PC-3 (cell line): ENCODE measurements at regions not wholly inside any gene's neighbourhood (a gene's known extent, or its start where the extent isn't known, plus 50 kb on each side); places are given as distances from the start of the nearest gene placed in this dataset.

Experiments used
- ATAC-seq: fragments of 200-7000 bp; cut with Tn5 transposase; 2 replicates; pipeline ENCODE4 v1.9.1; 2020; ENCODE audit warnings: mild to moderate bottlenecking, moderate library complexity
- BruUV-seq: library from RNA; stranded (reverse); fragments of 400-500 nt; replicated peaks from 2 replicates; lab custom pipeline; 2021; lab: Mats Ljungman, UMichigan
- CTCF ChIA-PET: fragments of 300-600 bp; sonication (Branson Sonifier 250); formaldehyde crosslinking; loops from one replicate; lab custom pipeline; 2022; ENCODE audit warnings: antibody characterized with exemption; lab: Charles Lee
- POLR2A ChIA-PET: fragments of 300-600 bp; sonication (Branson Sonifier 250); formaldehyde crosslinking; loops from one replicate; lab custom pipeline; 2022; ENCODE audit warnings: antibody characterized with exemption; ENCODE audit not compliant: unreplicated experiment; lab: Charles Lee
- DNase-seq: peaks from one replicate; pipeline ENCODE4 v3.0.0-alpha.2; 2015
- H2AFZ ChIP-seq: fragments of 300-600 bp; sonication (generic); 2 replicates; pipeline ENCODE4 v1.6.0; 2016; ENCODE audit warnings: antibody characterized with exemption, low read length
- H3F3A ChIP-seq: fragments of 300-600 bp; sonication (generic); one replicate; pipeline ENCODE4 v1.6.0; 2017; ENCODE audit warnings: antibody characterized with exemption, low read length, control low read depth, mild to moderate bottlenecking; ENCODE audit not compliant: unreplicated experiment
- H3K27ac ChIP-seq: fragments of 300-600 bp; sonication (generic); 2 replicates; pipeline ENCODE4 v1.5.1; 2016; ENCODE audit warnings: mild to moderate bottlenecking, low read length
- H3K27me3 ChIP-seq: fragments of 300-600 bp; sonication (generic); 2 replicates; pipeline ENCODE4 v1.6.1; 2016; ENCODE audit warnings: low read length, mixed read lengths
- H3K36me3 ChIP-seq: fragments of 300-600 bp; sonication (generic); 2 replicates; pipeline ENCODE4 v1.6.1; 2016; ENCODE audit warnings: low read depth, mixed run types, low read length, mixed read lengths
- H3K4me1 ChIP-seq: fragments of 300-600 bp; sonication (generic); 2 replicates; pipeline ENCODE4 v1.5.1; 2016; ENCODE audit warnings: low read length; ENCODE audit not compliant: insufficient read depth
- H3K4me2 ChIP-seq: fragments of 300-600 bp; sonication (generic); 2 replicates; pipeline ENCODE4 v1.6.0; 2016; ENCODE audit warnings: low read length
- H3K4me3 ChIP-seq: fragments of 300-600 bp; sonication (generic); 2 replicates; pipeline ENCODE4 v1.5.1; 2016; ENCODE audit warnings: mild to moderate bottlenecking, low read length, mixed read lengths
- H3K79me2 ChIP-seq: fragments of 300-600 bp; sonication (generic); 2 replicates; pipeline ENCODE4 v1.6.1; 2017; ENCODE audit warnings: low read length, mixed read lengths
- H3K9ac ChIP-seq: fragments of 300-600 bp; sonication (generic); 2 replicates; pipeline ENCODE4 v1.6.0; 2016; ENCODE audit warnings: mild to moderate bottlenecking, low read length
- H3K9me2 ChIP-seq: fragments of 300-600 bp; sonication (generic); replicated peaks from 2 replicates; pipeline ENCODE4 v1.6.1; 2016; ENCODE audit warnings: mixed run types, low read length, mixed read lengths
- H3K9me3 ChIP-seq: fragments of 300-600 bp; sonication (generic); 2 replicates; pipeline ENCODE4 v1.6.1; 2016; ENCODE audit warnings: low read length, mixed read lengths
- H4K20me1 ChIP-seq: fragments of 300-600 bp; sonication (generic); 2 replicates; pipeline ENCODE4 v1.6.1; 2016; ENCODE audit warnings: low read length, mixed read lengths
- CTCF ChIP-seq: fragments of 300-600 bp; sonication (generic); conservative IDR thresholded peaks from 2 replicates; pipeline ENCODE4 v1.5.1; 2017; ENCODE audit warnings: antibody characterized with exemption, low read depth, mild to moderate bottlenecking, low read length
- EZH2 ChIP-seq: fragments of 300-600 bp; sonication (generic); IDR thresholded peaks from one replicate; pipeline ENCODE4 v1.6.1; 2017; ENCODE audit warnings: antibody characterized with exemption, mild to moderate bottlenecking, low read length; ENCODE audit not compliant: unreplicated experiment
- EZH2phosphoT487 ChIP-seq: fragments of 300-600 bp; sonication (generic); IDR thresholded peaks from 2 replicates; pipeline ENCODE4 v1.6.1; 2018; ENCODE audit warnings: mild to moderate bottlenecking, antibody characterized with exemption, low read length, borderline replicate concordance
- intact Hi-C: fragments of 100-400 bp; cut with micrococcal nuclease; formaldehyde crosslinking; loops from 2 replicates; pipeline ENCODE4 v1.9.0; 2023

GRCh38 chr9:16335788-16336580 is 534.5 kb downstream of the BNC2 start:
- H3K79me2 ChIP-seq = no peaks in the 10 kb centered on the region
- H3K9ac ChIP-seq = peak overlapping the region; percentile 93
- no peaks in the 10 kb centered on the region for H3K27me3 ChIP-seq
- no peak overlapping the region for H3K4me3 ChIP-seq
- TF ChIP-seq EZH2 (no peak), CTCF (no peak), EZH2phosphoT487 (no peak)
- no peaks in the 10 kb centered on the region for H3K9me2 ChIP-seq
- CTCF ChIA-PET = interaction anchor here (0.7 kb wide), 1 partner anchor 45 kb away, joined by 3 read pairs; no protein-coding TSS in a partner anchor
- no peaks in the 10 kb centered on the region for H3K9me3 ChIP-seq
- peak; percentile 57 for ATAC-seq
- H4K20me1 ChIP-seq = no peaks in the 10 kb centered on the region
- POLR2A ChIA-PET = no interaction called here
- no peaks in the 10 kb centered on the region for H3K36me3 ChIP-seq
- peak overlapping the region; percentile 100 for H3K27ac ChIP-seq
- no peak overlapping the region for H2AFZ ChIP-seq
- H3K4me1 ChIP-seq = peaks cover 36% of the 10 kb centered on the region
- intact Hi-C loops = loop anchor here (2.0 kb wide), 1 partner anchor 69 kb away; no protein-coding TSS in a partner anchor
- peak; percentile 95 for DNase-seq
- peak overlapping the region; percentile 62 for H3K4me2 ChIP-seq
- BruUV-seq = no TSS peak
- peaks cover 5% of the 10 kb centered on the region for H3F3A ChIP-seq

- Histone ChIP-seq H3K79me2 (no peaks in the 10 kb centered on the region), H3K4me3 (no peak overlapping the region), H3K9ac (peak overlapping the region; percentile 93), H2AFZ (no peak overlapping the region), H3K4me2 (peak overlapping the region; percentile 23; the same call in 1 of the 2 replicates), H3K27me3 (no peaks in the 10 kb centered on the region), H3K9me2 (no peaks in the 10 kb centered on the region), H4K20me1 (no peaks in the 10 kb centered on the region), H3K27ac (peak overlapping the region; percentile 100), H3K4me1 (peaks cover 41% of the 10 kb centered on the region), H3K36me3 (no peaks in the 10 kb centered on the region), H3F3A (peaks cover 5% of the 10 kb centered on the region), H3K9me3 (no peaks in the 10 kb centered on the region)
- TF ChIP-seq EZH2phosphoT487 (no peak), CTCF (no peak), EZH2 (no peak)
- CTCF ChIA-PET = interaction anchor here (0.5 kb wide), 1 partner anchor 31 kb away, joined by 3 read pairs; no protein-coding TSS in a partner anchor
- POLR2A ChIA-PET = no interaction called here
- ATAC-seq = no peak
- intact Hi-C loops = loop anchor here (1.0 to 2.0 kb wide), 2 partner anchors 70 to 96 kb away; no protein-coding TSS in a partner anchor
- BruUV-seq = TSS peak; percentile 94
- peak; percentile 4 for DNase-seq
These were observed 533.6 kb downstream of the BNC2 start for GRCh38 chr9:16336833-16337232.
